ENCODE measurements at regions not wholly inside any gene's neighbourhood (a gene's known extent, or its start where the extent isn't known, plus 50 kb on each side); places are given as distances from the start of the nearest gene placed in this dataset.

DNA sequence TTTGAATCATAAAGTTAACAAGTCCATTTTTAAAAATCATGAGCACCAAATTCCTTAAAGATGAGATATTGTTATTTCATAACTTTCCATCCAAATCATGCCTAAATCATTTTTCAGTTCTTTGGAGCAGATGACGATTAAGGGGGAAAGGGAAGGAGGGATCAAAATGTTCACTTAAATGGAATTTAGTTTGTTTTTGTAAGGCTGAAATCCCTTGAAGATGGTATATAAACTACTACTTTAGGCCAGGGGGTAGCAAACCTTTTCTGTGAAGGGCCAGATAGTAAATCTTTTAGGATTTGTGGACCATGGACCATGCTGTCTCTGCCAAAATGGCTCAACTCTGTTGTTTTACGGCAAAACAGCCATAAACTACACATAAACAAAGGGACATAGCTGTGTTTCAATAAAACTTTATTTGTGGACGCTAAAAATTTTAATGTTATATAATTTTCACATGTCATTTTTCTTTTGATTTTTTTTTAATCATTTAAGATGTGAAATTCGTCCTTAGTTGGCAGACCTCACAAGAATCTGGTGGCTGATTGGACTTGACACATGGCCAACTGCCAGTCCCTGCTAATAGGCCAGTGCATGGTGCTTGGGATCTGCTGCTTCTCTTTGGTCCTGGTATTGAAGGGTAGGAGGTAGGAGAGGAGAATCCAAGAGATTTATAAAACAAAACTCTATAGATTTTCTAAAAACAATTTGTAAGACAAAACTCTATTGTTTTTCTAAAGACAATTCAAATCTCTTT is 52.0 kb upstream of the RTN4 start:
- DNase-seq (ENCODE audit: low read depth), result no peak

GRCh38 chr2:55101466-55101865 is 51.2 kb upstream of the RTN4 start:
- no peak for DNase-seq (ENCODE audit: low read depth)

- peak; percentile 60 for DNase-seq (ENCODE audit: low read depth)
Observed at GRCh38 chr2:55099878-55100820, 49.9 kb upstream of the RTN4 start.
